ENCODE measurements at regions not wholly inside any gene's neighbourhood (a gene's known extent, or its start where the extent isn't known, plus 50 kb on each side); places are given as distances from the start of the nearest gene placed in this dataset.
A peak's percentile ranks its signal among the peaks of the same experiment; 100 is the strongest.

DNA sequence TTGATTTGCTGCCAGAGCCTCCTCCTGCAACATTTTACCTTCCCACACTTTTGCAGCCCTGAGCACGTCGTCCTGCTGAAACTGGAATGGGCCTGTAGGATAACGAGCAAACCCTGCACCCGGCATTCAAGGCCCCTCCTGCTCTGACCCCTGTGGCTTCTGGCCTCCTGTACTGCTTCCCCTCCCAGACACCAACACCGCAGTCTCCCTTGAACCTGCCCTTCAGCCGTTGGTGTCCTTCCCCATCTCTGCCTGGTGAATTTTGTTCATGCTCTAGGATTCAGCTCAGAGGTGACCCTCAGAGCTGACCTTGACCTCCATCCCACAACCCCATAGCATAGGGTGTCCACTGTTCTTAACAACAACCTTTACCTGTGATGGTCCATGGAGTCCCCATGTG is 535.1 kb downstream of the MATN1 start:
- no peak for DNase-seq (ENCODE audit: low spot score)

GRCh38 chr1:30187413-30188023 is 535.9 kb downstream of the MATN1 start:
- no peak for DNase-seq (ENCODE audit: low spot score)

GRCh38 chr1:30186586-30186985 is 536.8 kb downstream of the MATN1 start:
- DNase-seq (ENCODE audit: low spot score): no peak

DNA sequence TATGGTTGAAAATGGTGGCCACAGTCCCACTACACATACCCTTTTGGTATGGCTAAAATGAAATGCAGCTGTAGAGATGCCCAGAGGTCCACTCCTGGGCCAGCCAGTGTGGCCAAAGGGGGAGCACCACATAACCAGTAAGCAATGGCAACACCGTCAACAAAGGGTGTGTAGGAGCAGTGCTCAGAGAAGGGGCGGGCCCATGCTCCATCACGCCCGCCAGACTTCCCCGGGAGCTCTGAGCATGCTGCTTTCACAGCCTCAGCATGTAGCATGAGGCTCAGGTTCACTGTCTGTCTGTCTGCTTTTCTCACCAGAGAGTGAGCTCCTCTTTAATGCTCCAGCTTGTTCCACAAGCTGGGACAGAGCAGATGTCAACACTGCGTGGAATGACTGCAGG is 537.6 kb downstream of the MATN1 start:
- DNase-seq (ENCODE audit: low spot score): no peak

DNA sequence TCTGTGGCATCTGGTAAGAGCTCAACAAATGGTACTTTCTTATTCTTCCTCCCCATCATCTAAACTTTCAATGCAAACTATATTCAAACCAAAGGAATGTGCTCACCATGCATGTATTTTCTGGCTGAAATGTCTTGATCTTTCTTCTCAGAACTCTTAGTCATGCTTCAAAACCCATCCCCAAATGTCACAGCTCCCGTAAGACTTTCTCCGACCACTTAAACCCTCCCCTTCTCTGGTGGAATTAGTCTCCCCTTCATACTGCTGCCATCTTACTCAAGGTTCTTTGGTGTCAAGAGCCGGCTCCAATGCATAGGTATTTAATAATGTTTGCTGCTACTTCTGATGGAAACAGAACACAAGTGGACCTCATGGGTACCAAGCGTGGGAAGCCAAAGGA is 538.1 kb downstream of the MATN1 start:
- DNase-seq (ENCODE audit: low spot score): no peak

- DNase-seq (ENCODE audit: low spot score): no peak
Measured at GRCh38 chr1:30184393-30185141, 538.8 kb downstream of the MATN1 start.

GRCh38 chr1:30183895-30184294 is 539.5 kb downstream of the MATN1 start:
- no peak for DNase-seq (ENCODE audit: low spot score)

GRCh38 chr1:30183006-30183405 is 540.4 kb downstream of the MATN1 start:
- DNase-seq (ENCODE audit: low spot score): no peak

DNA sequence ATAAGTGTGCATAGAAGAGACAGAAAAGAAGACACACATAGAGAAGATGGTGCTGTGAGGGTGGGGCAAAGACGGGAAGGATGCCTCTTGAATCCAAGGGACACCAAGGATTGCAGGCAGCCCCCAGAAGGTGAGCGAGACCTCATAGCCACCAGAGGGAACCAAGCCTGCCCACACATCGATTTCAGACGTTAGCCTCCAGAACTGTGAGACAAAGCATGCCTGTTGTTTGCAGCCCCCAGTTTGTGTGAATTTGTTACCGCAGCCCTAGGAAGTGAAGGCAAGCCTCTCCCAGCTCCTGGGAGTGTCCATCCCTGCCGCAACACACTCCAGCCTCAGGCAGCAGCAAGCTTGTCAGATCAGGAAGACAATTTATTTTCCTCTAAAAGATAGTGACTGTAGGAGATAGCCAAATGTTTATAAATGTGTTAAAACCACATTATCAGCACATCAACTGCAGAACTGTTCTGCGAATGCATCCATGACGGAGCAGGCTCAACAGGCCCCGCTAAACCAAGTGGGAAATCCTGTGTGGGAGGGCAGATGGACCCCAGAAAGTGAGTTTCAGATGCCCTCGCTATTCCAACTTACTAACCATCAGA is 543.3 kb downstream of the MATN1 start:
- DNase-seq (ENCODE audit: low spot score): no peak

DNA sequence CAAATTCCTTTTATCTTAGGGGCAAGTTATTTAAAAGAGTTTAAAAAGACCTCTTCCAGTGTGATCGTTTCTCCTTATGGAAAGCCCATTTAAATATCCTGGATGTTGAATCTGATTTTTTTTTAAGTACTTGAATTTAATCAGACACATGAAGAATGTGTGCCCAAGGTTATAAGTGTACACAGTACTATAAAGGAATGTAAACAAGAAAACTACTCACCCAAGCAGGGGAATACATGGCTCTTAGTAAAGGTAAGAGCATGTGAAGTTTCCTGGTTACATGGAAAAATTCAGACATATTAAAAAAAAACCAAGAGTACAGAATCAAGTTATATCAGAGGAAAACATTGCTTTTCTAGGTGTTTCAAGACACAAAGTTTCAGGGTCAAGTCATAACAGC is 546.9 kb downstream of the MATN1 start:
- no peak for DNase-seq (ENCODE audit: low spot score)

- DNase-seq (ENCODE audit: low spot score): no peak
Measured at GRCh38 chr1:30174499-30174898, 548.9 kb downstream of the MATN1 start.

DNA sequence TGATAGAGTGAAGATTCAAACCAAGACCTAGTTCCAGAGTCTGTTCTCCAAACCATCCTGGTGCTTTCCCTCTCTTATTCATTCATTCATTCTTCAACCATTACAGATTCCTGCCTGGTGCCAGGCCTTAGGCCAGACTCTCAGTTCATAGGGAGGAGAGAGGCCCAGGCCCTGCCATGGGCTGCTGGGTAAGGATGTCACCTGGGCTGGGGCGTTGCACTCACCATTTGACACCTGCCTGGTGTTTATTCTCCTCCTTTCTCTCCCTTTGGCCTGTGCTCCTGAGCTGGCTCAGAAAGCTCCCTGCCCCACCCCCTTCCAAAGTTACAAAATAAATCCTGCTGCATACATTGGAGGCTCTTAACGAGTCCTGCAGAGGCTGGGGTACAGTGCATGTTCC is 549.8 kb downstream of the MATN1 start:
- DNase-seq (ENCODE audit: low spot score): no peak

- DNase-seq (ENCODE audit: low spot score): no peak
Measured at GRCh38 chr1:30172757-30173156, 550.6 kb downstream of the MATN1 start.

DNA sequence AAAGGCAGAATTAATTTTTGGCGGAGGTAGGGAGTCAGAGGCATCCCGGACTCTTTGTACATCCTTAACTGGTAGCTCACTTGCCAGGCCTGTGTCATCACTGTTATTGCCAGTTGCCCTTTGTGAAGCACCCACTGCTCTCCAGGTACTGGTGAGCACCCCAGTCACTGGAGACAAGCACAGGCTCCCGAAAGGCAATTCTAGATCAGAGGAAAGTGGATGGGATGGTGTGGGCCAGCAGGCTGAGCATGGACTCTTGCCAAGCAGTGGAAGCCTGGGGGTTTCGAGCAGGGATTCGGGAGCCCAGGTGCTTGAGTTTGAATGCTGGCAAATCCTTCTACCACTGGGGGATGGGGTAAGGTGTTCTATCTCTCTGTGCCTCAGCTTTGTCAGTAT is 551.1 kb downstream of the MATN1 start:
- DNase-seq (ENCODE audit: low spot score): no peak

DNA sequence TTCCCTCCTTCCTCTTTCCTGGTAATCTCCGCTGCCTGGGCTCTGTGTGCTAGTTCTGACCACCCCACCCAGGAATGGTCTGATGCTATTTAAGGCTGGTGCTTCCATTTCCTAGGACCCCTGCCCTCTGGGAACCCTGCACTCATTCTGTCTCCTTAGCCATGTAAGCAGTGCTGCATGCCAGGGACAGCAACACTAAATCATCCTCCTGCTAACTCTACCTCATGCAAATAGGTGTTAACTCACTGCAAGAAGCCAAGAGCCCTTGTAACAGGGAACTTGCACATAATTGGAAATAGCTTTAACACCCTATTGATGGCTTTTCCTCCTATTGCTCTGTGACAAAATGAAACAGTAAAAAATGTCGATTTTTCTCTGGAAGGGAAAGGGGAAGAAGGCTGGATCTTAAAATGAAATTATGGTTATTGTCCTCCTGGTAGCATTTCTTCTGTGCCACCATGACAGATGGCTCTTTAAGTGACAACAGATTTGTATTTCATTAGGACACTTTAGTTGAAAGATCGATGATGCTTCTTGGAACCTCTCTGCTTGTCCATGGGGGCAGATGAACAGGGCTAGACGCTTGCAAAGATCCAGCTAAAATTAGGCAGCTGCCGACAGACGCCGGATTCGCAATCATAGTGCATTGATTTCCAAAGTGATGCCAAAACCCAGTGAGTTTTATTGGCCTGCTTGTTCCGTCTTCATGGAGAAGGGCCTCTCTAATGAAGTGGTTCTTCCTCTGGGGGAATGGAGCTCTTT is 551.7 kb downstream of the MATN1 start:
- DNase-seq (ENCODE audit: low spot score): no peak

DNA sequence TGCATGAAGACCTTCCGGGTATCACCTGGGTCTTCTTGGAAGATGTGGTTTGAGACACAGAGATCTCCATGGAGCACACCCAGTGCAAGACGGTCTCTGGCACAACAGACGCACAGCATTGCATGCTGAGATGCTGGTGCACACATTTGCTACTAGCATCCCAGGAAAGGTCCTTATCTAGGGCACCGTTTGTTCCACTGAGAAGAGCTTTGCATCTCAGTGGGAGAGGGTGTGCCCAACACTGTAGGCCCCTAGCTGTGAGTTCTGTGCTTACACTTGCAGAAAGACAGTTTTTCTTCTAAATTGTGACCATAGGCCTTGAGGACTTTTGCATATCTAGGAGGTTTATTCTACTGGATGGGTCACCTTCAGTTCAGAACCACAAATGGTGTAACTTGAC is 554.1 kb downstream of the MATN1 start:
- no peak for DNase-seq (ENCODE audit: low spot score)

- DNase-seq (ENCODE audit: low spot score): peak; percentile 15
Measured at GRCh38 chr1:30166174-30166573, 557.2 kb downstream of the MATN1 start.

GRCh38 chr1:30165116-30165515 is 558.3 kb downstream of the MATN1 start:
- DNase-seq (ENCODE audit: low spot score): no peak

DNA sequence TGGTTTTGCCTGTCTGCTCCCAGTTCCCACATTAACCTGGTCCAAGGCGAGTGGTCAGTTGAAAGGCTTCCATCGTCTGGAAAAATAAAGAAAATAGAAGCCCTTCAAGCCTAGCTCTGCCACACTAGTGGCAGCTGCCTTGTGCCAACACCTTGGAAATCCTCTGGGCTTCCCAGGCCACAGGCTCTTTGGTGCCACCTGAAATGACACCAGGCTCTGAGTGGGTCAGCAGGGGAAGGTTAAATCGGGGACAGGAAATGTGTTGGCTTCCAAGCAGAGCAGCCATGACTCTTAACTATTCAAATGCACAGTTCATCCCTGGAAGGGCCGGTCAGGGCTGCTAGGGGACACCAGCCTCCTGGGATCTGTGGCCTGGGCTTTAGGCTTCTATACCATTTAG is 558.7 kb downstream of the MATN1 start:
- DNase-seq (ENCODE audit: low spot score): no peak

DNA sequence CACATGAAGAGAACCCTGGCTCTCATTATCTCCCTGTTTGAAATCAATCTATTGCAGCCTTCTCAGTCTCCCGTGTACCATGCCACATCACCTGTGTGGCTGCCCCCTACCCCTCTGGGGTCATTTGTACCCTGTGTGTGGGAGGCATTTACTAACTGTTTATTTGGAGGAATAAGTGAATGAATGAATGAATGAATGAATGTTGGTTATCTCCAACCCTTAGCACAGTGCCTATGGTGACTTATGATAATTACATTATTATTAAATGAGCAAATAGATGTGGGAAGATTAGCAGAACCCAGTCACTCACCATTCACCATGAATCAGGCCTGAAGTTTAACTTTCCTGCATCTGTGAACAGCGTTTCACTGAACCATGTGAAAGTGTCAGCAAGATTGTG is 560.8 kb downstream of the MATN1 start:
- DNase-seq (ENCODE audit: low spot score): no peak

GRCh38 chr1:30161953-30162352 is 561.4 kb downstream of the MATN1 start:
- DNase-seq (ENCODE audit: low spot score): no peak

- DNase-seq (ENCODE audit: low spot score): no peak
Measured at GRCh38 chr1:30160999-30161689, 562.2 kb downstream of the MATN1 start.

Measured in umbilical cord (tissue), 1 donor.